ENCODE measurements at regions not wholly inside any gene's neighbourhood (a gene's known extent, or its start where the extent isn't known, plus 50 kb on each side); places are given as distances from the start of the nearest gene placed in this dataset.
"Not testable (repeated sequence)": the region's sequence is repeated elsewhere in the genome, so short reads cannot be mapped to it uniquely, and the experiment has no call there.

GRCh38 chr16:60608971-60609370 lies 1427.3 kb downstream of the CDH8 start:
- Mint-ChIP-seq H3K9me3 (ENCODE audit: low read depth) (peaks cover 13% of the 10 kb centered on the region), H3K4me1 (no peaks in the 10 kb centered on the region), H3K4me3 (no peak overlapping the region), H3K36me3 (no peaks in the 10 kb centered on the region), H3K27me3 (no peaks in the 10 kb centered on the region), H3K27ac (no peak overlapping the region)
- DNase-seq: no peak
- no peak for ATAC-seq
- CTCF ChIA-PET: no interaction called here

- H3K4me1 Mint-ChIP-seq, H3K27me3 Mint-ChIP-seq, H3K36me3 Mint-ChIP-seq, H3K27ac Mint-ChIP-seq, H3K4me3 Mint-ChIP-seq, DNase-seq, ATAC-seq, CTCF ChIA-PET: not testable (repeated sequence)
- H3K9me3 Mint-ChIP-seq (ENCODE audit: low read depth): peaks cover 15% of the 10 kb centered on the region
These were observed 1430.6 kb downstream of the CDH8 start for GRCh38 chr16:60605652-60606051.

DNA sequence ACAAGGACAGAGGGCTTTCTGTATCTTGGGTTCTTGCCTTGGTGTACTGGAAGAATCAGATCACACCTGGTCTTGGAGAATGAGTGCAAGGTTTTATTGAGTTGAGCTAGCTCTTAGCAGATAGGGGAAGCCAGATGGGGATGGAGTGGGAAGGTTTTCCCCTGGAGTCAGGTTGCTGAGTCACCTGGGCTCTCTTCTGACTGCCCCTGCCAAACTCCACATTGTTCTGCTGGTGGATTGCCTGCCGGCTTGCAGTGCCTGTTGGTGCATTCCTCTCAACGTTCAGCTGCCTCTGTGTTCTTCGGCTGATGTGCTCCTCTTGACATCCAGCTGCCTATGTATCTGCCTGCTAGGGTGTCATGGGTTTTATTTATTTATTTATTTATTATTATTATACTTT lies 1431.1 kb downstream of the CDH8 start:
- DNase-seq (no peak), ATAC-seq (no peak)
- no peaks in the 10 kb centered on the region for H3K4me1 Mint-ChIP-seq
- H3K4me3 Mint-ChIP-seq: no peak overlapping the region
- no peaks in the 10 kb centered on the region for H3K27me3 Mint-ChIP-seq
- H3K27ac Mint-ChIP-seq: no peak overlapping the region
- H3K9me3 Mint-ChIP-seq (ENCODE audit: low read depth): peaks cover 18% of the 10 kb centered on the region
- CTCF ChIA-PET: no interaction called here
- H3K36me3 Mint-ChIP-seq: no peaks in the 10 kb centered on the region

DNA sequence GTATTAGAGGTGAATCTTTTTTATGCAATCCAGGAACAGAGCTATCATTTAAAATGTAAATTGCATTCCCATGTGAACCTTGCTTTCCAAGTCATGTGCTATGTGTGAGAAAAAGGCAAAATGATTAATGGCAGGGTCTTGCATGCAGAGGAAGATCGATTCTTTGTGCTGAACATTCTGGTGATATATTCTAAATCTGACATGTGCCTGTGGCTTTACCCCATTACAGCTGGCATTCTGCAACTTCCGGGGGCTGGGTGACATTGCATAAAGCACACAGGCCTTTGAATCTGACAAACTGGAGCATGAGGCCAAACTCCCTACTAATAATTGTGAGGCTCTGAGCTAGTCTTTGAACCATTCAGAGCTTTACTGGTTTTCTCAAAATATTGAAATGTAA lies 1449.7 kb downstream of the CDH8 start:
- H3K4me3 Mint-ChIP-seq: no peak overlapping the region
- H3K36me3 Mint-ChIP-seq: no peaks in the 10 kb centered on the region
- no peak overlapping the region for H3K27ac Mint-ChIP-seq
- ATAC-seq: no peak
- CTCF ChIA-PET: no interaction called here
- peaks cover 21% of the 10 kb centered on the region for H3K9me3 Mint-ChIP-seq (ENCODE audit: low read depth)
- H3K4me1 Mint-ChIP-seq: no peaks in the 10 kb centered on the region
- no peak for DNase-seq
- H3K27me3 Mint-ChIP-seq: no peaks in the 10 kb centered on the region

GRCh38 chr16:60582528-60582927 lies 1453.7 kb downstream of the CDH8 start:
- H3K9me3 Mint-ChIP-seq (ENCODE audit: low read depth): peaks cover 20% of the 10 kb centered on the region
- H3K27me3 Mint-ChIP-seq: no peaks in the 10 kb centered on the region
- ATAC-seq (no peak), DNase-seq (no peak)
- no peak overlapping the region for H3K27ac Mint-ChIP-seq
- no peak overlapping the region for H3K4me3 Mint-ChIP-seq
- H3K36me3 Mint-ChIP-seq: no peaks in the 10 kb centered on the region
- CTCF ChIA-PET: no interaction called here
- no peaks in the 10 kb centered on the region for H3K4me1 Mint-ChIP-seq

DNA sequence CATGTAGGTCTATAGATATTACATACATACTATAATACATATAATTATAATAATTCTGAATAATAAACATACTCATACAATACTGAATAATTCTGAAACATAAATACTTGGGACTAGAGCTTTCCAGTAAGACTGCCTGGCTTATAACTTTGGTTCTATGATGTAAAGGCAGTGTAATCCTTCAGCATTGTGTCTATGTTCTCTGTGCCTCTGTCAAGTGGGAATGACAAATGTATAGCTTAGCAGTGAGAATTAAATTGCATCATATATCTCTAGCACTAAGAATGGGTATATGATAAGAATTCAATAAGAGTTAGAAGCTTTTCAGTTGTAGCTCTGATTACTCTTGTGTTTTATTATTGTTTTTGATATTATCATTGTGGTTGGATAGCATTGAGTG lies 1469.3 kb downstream of the CDH8 start:
- CTCF ChIA-PET: interaction anchor here (1.0 kb wide), 1 partner anchor 10 kb away, joined by 3 read pairs; no protein-coding TSS in a partner anchor
- no peak for DNase-seq
- Mint-ChIP-seq H3K27ac (no peak overlapping the region), H3K4me3 (no peak overlapping the region), H3K4me1 (no peaks in the 10 kb centered on the region), H3K9me3 (ENCODE audit: low read depth) (peaks cover 17% of the 10 kb centered on the region), H3K36me3 (no peaks in the 10 kb centered on the region), H3K27me3 (no peaks in the 10 kb centered on the region)
- ATAC-seq: no peak

DNA sequence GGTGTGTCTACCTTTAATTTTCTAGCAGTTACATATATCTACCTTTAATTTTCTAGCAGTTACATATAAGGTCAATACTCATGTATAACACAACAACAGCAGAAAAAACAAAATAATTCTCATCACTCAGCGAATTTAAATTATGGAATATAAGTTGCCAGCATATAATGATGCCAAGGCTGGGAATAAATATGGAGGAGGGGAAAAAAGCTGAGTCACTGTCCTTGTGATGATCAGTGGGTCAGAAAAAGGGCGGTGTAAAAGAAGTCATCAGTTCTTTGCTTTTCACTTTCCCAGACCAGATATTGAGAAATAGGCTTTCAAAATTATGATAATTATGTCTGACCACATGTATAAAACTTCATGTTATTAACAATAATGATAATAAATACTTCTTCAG lies 1471.7 kb downstream of the CDH8 start:
- ATAC-seq (no peak), DNase-seq (no peak)
- Mint-ChIP-seq H3K27me3 (no peaks in the 10 kb centered on the region), H3K9me3 (ENCODE audit: low read depth) (peaks cover 14% of the 10 kb centered on the region), H3K27ac (no peak overlapping the region), H3K4me1 (no peaks in the 10 kb centered on the region), H3K36me3 (no peaks in the 10 kb centered on the region), H3K4me3 (no peak overlapping the region)
- CTCF ChIA-PET: no interaction called here

DNA sequence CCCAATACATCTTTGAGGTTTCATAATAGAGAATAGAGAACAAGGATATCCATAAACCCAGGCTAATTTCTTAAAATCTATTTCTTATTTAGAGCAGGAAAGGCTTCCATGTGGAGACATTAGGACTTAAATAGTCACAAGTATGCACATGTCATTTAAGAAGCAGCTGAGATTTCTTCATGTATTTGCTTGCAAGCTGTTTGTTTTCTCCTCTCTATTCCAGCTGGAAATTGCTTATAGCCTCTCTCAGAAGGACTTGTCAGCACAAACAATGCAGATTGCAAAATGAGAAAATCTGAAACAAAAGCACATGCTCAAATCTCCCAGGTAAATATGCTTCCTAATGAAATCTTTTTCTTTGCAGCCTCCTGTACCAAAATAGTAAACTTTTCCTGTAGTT lies 1473.1 kb downstream of the CDH8 start:
- Mint-ChIP-seq H3K4me3 (no peak overlapping the region), H3K9me3 (ENCODE audit: low read depth) (peaks cover 14% of the 10 kb centered on the region), H3K36me3 (no peaks in the 10 kb centered on the region), H3K4me1 (no peaks in the 10 kb centered on the region), H3K27ac (no peak overlapping the region), H3K27me3 (no peaks in the 10 kb centered on the region)
- DNase-seq (no peak), ATAC-seq (no peak)
- CTCF ChIA-PET: no interaction called here

- CTCF ChIA-PET: no interaction called here
- H3K4me1 Mint-ChIP-seq: no peaks in the 10 kb centered on the region
- H3K27ac Mint-ChIP-seq: no peak overlapping the region
- no peak overlapping the region for H3K4me3 Mint-ChIP-seq
- no peaks in the 10 kb centered on the region for H3K36me3 Mint-ChIP-seq
- ATAC-seq (no peak), DNase-seq (no peak)
- no peaks in the 10 kb centered on the region for H3K27me3 Mint-ChIP-seq
- H3K9me3 Mint-ChIP-seq (ENCODE audit: low read depth): peaks cover 9% of the 10 kb centered on the region
These were observed 1477.3 kb downstream of the CDH8 start for GRCh38 chr16:60558936-60559335.

DNA sequence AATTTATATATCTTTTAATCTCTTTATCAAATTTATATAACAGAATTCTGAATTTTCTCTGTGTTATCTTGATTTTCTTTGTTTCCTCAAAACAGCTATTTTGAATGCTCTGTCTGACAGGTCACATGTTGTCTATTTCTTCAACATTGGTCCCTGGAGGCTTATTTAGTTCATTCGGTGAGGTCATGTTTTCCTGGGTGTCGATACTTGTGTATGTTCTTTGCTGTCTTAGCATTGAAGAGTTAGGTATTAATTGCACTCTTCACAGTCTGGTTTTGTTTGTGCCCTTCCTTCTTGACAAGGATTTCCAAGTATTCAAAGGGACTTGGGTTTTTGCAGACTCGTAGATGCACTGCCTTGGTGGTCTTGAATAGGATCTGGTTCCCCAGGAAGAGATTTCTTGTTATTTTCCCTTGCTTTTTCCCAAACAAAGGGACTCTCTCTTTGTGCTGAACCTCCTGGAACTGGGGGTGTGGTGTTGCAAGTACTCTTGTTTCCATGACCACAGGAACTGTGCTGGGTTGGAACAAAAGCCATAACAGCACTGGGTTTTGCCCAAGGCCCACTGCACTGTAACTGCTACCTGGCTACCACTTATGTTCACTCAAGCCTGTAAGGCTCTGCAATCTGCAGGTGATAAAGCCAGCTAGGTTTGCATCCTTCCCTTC lies 1483.0 kb downstream of the CDH8 start:
- no peak overlapping the region for H3K4me3 Mint-ChIP-seq
- no peak overlapping the region for H3K27ac Mint-ChIP-seq
- H3K36me3 Mint-ChIP-seq: no peaks in the 10 kb centered on the region
- H3K27me3 Mint-ChIP-seq: no peaks in the 10 kb centered on the region
- H3K4me1 Mint-ChIP-seq: no peaks in the 10 kb centered on the region
- peaks cover 16% of the 10 kb centered on the region for H3K9me3 Mint-ChIP-seq (ENCODE audit: low read depth)
- DNase-seq (no peak), ATAC-seq (no peak)
- CTCF ChIA-PET: no interaction called here

GRCh38 chr16:60541535-60541934 lies 1494.7 kb downstream of the CDH8 start:
- ATAC-seq (no peak), DNase-seq (no peak)
- Mint-ChIP-seq H3K4me3 (no peak overlapping the region), H3K27me3 (no peaks in the 10 kb centered on the region), H3K36me3 (no peaks in the 10 kb centered on the region), H3K27ac (no peak overlapping the region), H3K9me3 (ENCODE audit: low read depth) (peaks cover 6% of the 10 kb centered on the region), H3K4me1 (no peaks in the 10 kb centered on the region)
- CTCF ChIA-PET: no interaction called here

GRCh38 chr16:60510941-60511340 lies 1525.3 kb downstream of the CDH8 start:
- H3K4me3 Mint-ChIP-seq: no peak overlapping the region
- no peak for ATAC-seq
- no peak for DNase-seq
- H3K9me3 Mint-ChIP-seq (ENCODE audit: low read depth): peaks cover 8% of the 10 kb centered on the region
- CTCF ChIA-PET: no interaction called here
- no peaks in the 10 kb centered on the region for H3K36me3 Mint-ChIP-seq
- no peaks in the 10 kb centered on the region for H3K4me1 Mint-ChIP-seq
- no peaks in the 10 kb centered on the region for H3K27me3 Mint-ChIP-seq
- H3K27ac Mint-ChIP-seq: no peak overlapping the region

DNA sequence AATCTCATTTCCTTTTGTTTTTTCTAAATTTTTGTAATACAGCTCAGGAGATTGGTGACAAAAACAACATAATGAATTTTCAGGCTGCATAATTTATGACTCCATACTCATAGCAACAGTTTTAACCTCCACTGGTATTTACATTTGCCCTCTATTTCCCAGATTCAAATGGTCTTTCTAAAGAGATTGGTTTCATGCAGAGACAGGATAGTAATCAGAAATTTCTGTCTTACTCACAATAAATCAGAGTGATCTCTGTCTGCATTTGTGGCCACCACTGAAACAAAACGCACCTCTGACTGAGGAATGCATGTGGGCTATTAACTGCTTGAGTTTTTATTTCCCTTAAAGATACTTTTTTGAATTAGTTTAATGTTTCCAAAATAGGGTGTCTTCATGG lies 1526.0 kb downstream of the CDH8 start:
- Mint-ChIP-seq H3K4me3 (no peak overlapping the region), H3K4me1 (no peaks in the 10 kb centered on the region), H3K9me3 (ENCODE audit: low read depth) (peaks cover 8% of the 10 kb centered on the region), H3K27ac (no peak overlapping the region), H3K36me3 (no peaks in the 10 kb centered on the region), H3K27me3 (no peaks in the 10 kb centered on the region)
- no peak for ATAC-seq
- DNase-seq: no peak
- CTCF ChIA-PET: no interaction called here

GRCh38 chr16:60491273-60491672 lies 1545.0 kb downstream of the CDH8 start:
- H3K27ac Mint-ChIP-seq: no peak overlapping the region
- no peak overlapping the region for H3K4me3 Mint-ChIP-seq
- ATAC-seq: no peak
- no peaks in the 10 kb centered on the region for H3K4me1 Mint-ChIP-seq
- no peaks in the 10 kb centered on the region for H3K36me3 Mint-ChIP-seq
- CTCF ChIA-PET: no interaction called here
- no peak for DNase-seq
- H3K9me3 Mint-ChIP-seq (ENCODE audit: low read depth): peaks cover 5% of the 10 kb centered on the region
- no peaks in the 10 kb centered on the region for H3K27me3 Mint-ChIP-seq

DNA sequence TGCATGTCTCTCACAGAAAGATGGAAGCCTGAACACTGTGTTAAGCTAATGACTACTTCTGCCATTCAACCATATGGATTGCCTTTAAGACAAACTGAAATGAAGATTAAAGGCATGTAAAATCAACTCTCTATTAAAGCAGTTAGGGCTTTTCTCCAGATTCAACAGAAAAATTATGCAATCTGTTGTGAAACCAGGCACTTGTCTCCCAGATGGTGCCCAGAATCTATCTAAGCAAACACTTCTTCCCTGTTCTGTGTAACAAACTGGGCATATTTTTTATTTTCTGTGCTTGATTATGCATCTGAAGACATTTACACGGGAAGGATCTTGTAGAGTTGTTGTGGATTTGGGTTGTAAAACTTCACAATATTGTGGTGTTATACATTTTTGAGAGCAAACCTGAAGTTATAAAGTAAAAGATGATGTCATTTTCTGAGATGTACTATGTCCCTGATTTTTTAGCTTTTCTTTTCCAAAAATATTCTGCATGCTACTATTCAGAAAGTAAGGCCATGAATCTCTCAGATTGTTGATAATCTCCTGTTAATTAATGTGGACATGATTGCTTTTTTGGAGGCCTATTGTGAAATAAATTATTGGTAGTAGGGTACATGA lies 1550.3 kb downstream of the CDH8 start:
- no peak overlapping the region for H3K4me3 Mint-ChIP-seq
- ATAC-seq (no peak), DNase-seq (no peak)
- CTCF ChIA-PET: no interaction called here
- H3K4me1 Mint-ChIP-seq: no peaks in the 10 kb centered on the region
- H3K27me3 Mint-ChIP-seq: no peaks in the 10 kb centered on the region
- no peak overlapping the region for H3K27ac Mint-ChIP-seq
- no peaks in the 10 kb centered on the region for H3K36me3 Mint-ChIP-seq
- peaks cover 19% of the 10 kb centered on the region for H3K9me3 Mint-ChIP-seq (ENCODE audit: low read depth)

Data from activated CD8-positive, alpha-beta memory T cell treated with anti-CD3 and anti-CD28 coated beads, Interleukin-2, amount 10 ng/mL, durations not matched to agents 7 days and 5 days (primary cell).